ENCODE measurements at regions not wholly inside any gene's neighbourhood (a gene's known extent, or its start where the extent isn't known, plus 50 kb on each side); places are given as distances from the start of the nearest gene placed in this dataset.
"Not testable (repeated sequence)": the region's sequence is repeated elsewhere in the genome, so short reads cannot be mapped to it uniquely, and the experiment has no call there.

GRCh38 chr4:81330018-81330417, 115.0 kb upstream of the PRKG2 start:
- no peak overlapping the region for H3K4me3 ChIP-seq (ENCODE audit: low read depth, low read length)
- no peak for DNase-seq (ENCODE audit: low read depth)

GRCh38 chr4:81326581-81326980, 111.6 kb upstream of the PRKG2 start:
- DNase-seq (ENCODE audit: low read depth) = no peak
- no peak overlapping the region for H3K4me3 ChIP-seq (ENCODE audit: low read depth, low read length)
- no peak for TF ChIP-seq CTCF (IDR thresholded peaks at IDR 0.05; ENCODE audit: low read depth, low read length, missing control alignments)

More at GRCh38 chr4:81330018-81330417, 115.0 kb upstream of the PRKG2 start:
- no peak for TF ChIP-seq CTCF (IDR thresholded peaks at IDR 0.05; ENCODE audit: low read depth, low read length, missing control alignments)

GRCh38 chr4:81324594-81324993, 109.6 kb upstream of the PRKG2 start:
- not testable (repeated sequence) for H3K4me3 ChIP-seq (ENCODE audit: low read depth, low read length); DNase-seq (ENCODE audit: low read depth)

DNA sequence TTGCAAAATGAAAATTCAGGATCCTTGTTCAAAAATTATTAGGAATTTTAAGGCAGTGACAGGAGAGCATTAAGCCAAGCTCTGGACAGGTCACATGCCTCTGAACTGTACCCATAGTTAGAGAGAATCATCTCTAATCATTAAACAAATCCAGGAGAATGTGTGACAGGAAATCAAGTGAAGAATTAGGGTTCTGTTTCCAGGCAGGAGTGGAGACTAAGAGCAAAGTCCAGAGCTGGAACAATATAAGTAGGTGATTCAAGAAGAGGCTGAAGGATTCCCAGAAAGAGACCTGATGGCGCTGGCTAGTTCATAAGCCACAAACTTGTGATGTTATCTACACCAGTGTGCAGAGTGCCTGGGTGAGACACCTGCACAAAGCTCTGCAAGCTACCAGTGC, 104.6 kb upstream of the PRKG2 start:
- no peak for TF ChIP-seq CTCF (IDR thresholded peaks at IDR 0.05; ENCODE audit: low read depth, low read length, missing control alignments)
- no peak for DNase-seq (ENCODE audit: low read depth)
- no peak overlapping the region for H3K4me3 ChIP-seq (ENCODE audit: low read depth, low read length)

GRCh38 chr4:81314897-81315470, 100.0 kb upstream of the PRKG2 start:
- no peak overlapping the region for H3K4me3 ChIP-seq (ENCODE audit: low read depth, low read length)
- TF ChIP-seq CTCF (IDR thresholded peaks at IDR 0.05; ENCODE audit: low read depth, low read length, missing control alignments) = no peak
- DNase-seq (ENCODE audit: low read depth) = no peak

GRCh38 chr4:81314196-81314896, 99.3 kb upstream of the PRKG2 start:
- TF ChIP-seq CTCF (IDR thresholded peaks at IDR 0.05; ENCODE audit: low read depth, low read length, missing control alignments) = no peak
- H3K4me3 ChIP-seq (ENCODE audit: low read depth, low read length) = no peak overlapping the region
- no peak for DNase-seq (ENCODE audit: low read depth)

- no peak for TF ChIP-seq CTCF (IDR thresholded peaks at IDR 0.05; ENCODE audit: low read depth, low read length, missing control alignments)
- H3K4me3 ChIP-seq (ENCODE audit: low read depth, low read length) = no peak overlapping the region
- DNase-seq (ENCODE audit: low read depth) = no peak
Observed at GRCh38 chr4:81307991-81308390, 93.0 kb upstream of the PRKG2 start.

Data from GM12864 (cell line).